Activated CD8-positive, alpha-beta memory T cell treated with anti-CD3 and anti-CD28 coated beads, Interleukin-2, amount 50 U/mL, for 1 hour (primary cell): ENCODE measurements at regions not wholly inside any gene's neighbourhood (a gene's known extent, or its start where the extent isn't known, plus 50 kb on each side); places are given as distances from the start of the nearest gene placed in this dataset.

ENCODE experiments used
- DNase-seq: peaks from one replicate; pipeline ENCODE4 v3.0.0-alpha.2; 2020; ENCODE audit errors: extremely low read depth

GRCh38 chr22:48186146-48186790, 1423.8 kb downstream of the TBC1D22A start:
- DNase-seq = no peak

DNA sequence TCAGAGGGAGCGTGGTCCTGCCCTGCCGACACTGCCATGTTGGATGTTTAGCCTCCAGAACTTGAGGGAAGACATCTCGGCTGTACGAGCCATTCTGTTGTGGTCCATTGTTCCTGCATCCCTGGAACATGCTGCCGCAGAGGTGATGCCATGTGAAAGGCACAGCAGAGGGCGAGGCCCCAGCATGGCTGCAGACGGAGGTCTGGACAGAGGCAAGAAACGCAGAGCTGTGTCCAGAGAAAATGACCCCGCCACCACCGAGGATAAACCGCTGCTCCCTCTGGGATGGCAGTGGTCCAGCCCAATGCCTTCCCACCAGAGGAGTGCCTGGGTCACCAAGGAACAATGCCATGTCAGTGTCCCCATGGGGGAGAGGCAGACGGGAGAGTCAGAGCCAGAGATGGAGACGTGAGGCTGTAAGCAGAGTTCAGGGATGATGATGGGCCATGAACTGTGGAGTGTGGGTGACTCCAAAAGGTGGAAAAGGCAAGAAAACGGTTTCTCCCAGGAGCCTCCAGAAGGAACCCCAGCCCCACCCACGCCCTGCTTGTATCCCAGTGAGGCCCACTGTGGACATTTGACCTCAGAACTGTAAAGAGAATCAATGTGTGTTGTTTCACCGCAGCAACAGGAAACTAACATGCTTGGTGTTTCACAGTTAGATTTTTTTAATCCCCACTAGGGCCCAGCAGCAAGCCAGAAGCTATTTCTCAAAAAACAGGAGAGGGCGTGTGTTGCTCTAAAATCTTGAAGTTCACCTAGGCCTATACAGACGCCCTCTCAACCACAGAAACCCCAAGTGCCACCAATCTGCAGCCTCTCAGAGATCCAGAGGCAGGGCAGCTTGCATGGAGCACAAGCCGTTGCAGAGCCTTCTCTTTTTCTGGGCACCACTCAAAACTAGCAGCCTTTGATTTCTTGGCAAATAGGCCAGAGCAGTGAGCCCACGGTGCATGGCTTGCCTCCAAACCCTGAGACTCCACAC, 1422.9 kb downstream of the TBC1D22A start:
- no peak for DNase-seq

DNA sequence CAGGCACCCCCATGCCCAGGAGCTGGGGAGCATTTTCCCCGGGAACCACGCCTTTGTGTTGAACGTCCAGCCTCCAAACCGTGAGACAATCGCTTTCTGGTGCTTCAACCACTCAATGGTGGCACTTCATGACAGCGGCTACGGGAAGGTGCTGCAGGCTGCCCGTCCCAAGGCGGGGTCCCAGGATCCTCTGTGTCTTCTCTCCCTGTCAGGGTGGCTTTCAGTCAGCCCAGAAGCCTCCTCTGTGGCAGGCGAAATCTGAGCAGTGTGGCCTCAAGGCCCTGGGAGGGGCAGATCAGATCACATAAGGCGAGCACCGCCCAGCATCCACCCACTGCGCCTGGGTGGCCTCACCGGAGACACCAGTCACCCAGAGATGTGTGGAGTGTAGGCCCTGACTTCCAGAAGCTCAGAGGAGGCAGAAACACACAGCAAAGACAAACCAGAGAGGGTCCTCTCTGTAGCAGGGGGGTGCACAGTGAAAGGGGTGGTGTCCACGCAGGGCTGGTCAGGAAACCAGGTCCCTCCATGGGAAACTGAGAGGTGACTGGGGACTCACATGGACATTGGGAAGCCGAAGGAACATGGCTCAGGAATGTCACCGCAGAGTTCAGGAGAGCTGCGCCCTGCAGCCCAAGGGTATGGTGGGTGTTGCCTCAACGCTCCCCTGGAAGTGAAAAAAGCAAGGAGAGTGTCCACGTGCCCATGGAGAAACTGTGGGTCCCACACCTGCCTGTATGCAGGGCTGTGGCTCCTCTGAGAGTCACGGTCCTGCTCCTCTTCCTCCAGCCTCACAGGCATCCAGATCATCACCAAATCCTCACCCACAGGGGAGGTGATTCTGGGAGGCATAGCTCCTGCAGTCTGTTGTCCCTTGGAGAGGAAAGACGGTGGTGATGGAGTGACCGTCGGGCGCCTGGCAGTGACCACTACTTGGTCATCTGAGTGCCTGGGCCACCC, 1420.7 kb downstream of the TBC1D22A start:
- no peak for DNase-seq

DNA sequence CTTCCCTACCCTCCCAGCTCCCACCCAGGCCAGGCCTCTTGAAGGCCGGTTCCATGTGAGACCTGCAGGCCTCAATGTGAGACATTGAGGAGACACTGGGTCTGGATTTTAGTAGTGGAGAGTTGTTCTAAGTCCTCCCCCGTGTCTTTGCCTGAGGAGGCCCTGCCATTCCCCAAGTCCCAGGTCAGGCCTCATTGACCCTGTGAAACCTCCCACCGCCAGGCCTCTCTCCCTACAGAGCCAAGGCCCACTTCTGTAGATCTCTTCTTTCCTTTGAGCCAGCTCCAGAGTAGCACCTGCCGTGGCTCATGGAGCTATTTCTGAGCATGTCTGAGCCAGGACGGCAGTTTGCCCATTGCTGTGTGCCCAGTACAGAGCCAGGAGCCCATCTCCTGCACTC, 1419.6 kb downstream of the TBC1D22A start:
- DNase-seq = no peak

GRCh38 chr22:48181263-48181955, 1419.0 kb downstream of the TBC1D22A start:
- DNase-seq = no peak

GRCh38 chr22:48180631-48181030, 1418.2 kb downstream of the TBC1D22A start:
- no peak for DNase-seq

- DNase-seq = no peak
Observed at GRCh38 chr22:48179571-48180546, 1417.4 kb downstream of the TBC1D22A start.

- no peak for DNase-seq
Observed at GRCh38 chr22:48178536-48178935, 1416.1 kb downstream of the TBC1D22A start.

GRCh38 chr22:48177631-48178030, 1415.2 kb downstream of the TBC1D22A start:
- DNase-seq = no peak

DNA sequence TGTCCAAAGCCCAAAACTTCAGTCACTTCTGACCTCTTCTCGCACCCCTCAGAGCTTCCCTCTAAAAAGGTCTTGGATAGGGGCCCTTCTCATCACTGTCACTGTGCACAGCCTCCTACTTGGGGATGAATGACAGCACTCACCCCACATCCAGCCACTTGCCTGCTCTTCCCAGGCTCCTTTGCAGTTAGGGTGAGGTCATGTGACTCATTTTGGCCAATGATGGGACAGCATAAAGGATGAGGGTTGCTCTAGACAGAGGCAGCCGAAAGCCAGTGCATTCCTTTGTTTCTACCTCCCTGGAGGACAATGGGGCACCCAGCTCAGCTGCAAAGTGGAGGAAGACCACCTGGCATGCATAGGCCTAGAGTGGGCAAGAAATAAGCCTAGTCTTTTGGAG, 1413.3 kb downstream of the TBC1D22A start:
- DNase-seq = no peak

- no peak for DNase-seq
Observed at GRCh38 chr22:48173773-48174160, 1411.3 kb downstream of the TBC1D22A start.

GRCh38 chr22:48173061-48173772, 1410.8 kb downstream of the TBC1D22A start:
- no peak for DNase-seq

DNA sequence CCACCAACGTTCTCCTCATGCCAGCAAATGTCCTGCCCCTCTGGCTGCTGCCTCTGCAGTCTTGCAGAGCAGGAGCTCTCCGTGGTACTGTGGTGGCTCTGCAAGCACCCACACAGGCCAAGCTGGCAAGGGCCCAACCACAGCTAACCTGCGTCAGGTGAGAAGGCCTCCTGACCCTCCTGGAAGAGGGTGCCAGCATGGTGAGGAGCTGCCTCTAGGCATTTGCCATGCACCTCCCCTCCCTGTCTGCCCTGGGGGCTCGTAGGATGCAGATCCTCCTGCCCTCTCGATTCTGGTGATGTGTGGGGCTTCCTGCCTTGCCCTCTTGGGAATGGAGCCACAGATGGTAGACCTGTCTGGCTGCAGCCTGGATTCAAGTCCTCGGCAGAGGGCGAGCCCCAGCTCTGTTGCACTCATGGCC, 1408.8 kb downstream of the TBC1D22A start:
- no peak for DNase-seq

- no peak for DNase-seq
Observed at GRCh38 chr22:48169227-48169626, 1406.8 kb downstream of the TBC1D22A start.

DNA sequence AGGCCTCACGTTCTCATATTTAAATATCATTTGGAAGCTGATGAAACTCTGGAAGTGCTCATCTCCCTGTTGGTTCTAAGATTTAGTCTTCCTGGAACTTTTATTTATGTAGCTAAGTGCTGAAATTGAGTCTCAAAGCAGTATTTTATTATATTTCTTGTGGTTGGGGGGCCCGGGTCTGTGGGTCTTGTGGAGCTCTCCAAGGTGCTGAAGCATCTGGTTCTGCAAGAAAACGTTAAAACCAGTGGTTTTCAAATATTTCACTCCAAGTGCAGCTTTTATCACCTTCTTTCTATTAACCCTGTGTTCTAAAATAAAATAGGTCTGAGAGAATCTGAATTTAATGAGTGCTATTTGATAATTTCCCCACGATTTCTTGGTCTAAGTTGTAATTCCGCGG, 1404.8 kb downstream of the TBC1D22A start:
- DNase-seq = no peak

- DNase-seq = no peak
Observed at GRCh38 chr22:48161298-48161697, 1398.8 kb downstream of the TBC1D22A start.

- no peak for DNase-seq
Observed at GRCh38 chr22:48157676-48158075, 1395.2 kb downstream of the TBC1D22A start.

GRCh38 chr22:48156603-48157355, 1394.3 kb downstream of the TBC1D22A start:
- no peak for DNase-seq

DNA sequence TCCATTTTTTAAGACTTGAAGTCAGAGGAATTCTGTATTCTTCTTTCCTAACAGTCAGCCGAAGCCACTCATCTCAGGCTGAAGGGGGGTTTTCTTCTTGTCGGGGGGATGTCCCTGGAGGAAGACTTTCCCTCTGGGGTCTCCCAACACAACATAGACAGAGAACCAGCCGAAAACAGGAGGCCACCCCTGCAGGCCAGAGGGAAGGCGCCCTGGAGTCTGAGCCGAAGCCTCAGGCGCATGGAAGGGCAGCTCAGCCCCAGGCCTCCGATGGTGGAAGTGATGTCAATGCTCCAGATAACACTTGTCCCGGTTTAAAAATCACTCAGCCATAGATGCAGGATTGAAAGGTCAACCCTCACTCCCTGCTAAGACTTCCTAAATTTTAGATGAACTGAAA, 1393.0 kb downstream of the TBC1D22A start:
- no peak for DNase-seq
